Stomach (tissue), 8 donors: ENCODE measurements at regions not wholly inside any gene's neighbourhood (a gene's known extent, or its start where the extent isn't known, plus 50 kb on each side); places are given as distances from the start of the nearest gene placed in this dataset.
A peak's percentile ranks its signal among the peaks of the same experiment; 100 is the strongest.

Source experiments
- DNase-seq, 2 donors: peaks; one replicate each; pipeline versions ENCODE4 v3.0.0 to v3.0.0-alpha.2; 2013 to 2019
- H3K27ac ChIP-seq, 5 donors: fragments of 200-600 bp in 4 of 5; sonication (generic) in 4 of 5; one replicate each; pipeline ENCODE4 v1.5.1; 2013 to 2019; ENCODE audit warnings: mild to moderate bottlenecking in 1 of 5, moderate library complexity in 1 of 5
- H3K27me3 ChIP-seq, 3 donors: fragments of 200-600 bp; sonication (generic); one replicate each; pipeline ENCODE4 v1.5.1; 2017 to 2019; ENCODE audit warnings: mixed run types in 1 of 3
- H3K36me3 ChIP-seq, 4 donors: fragments of 200-600 bp; sonication (generic); 1 replicate in 3 of 4; 2 replicates in 1 of 4; pipeline ENCODE4 v1.5.1; 2016 to 2019
- H3K4me1 ChIP-seq, 4 donors: fragments of 200-600 bp; sonication (generic); one replicate each; pipeline ENCODE4 v1.5.1; 2016 to 2019
- H3K4me3 ChIP-seq, 4 donors: fragments of 200-600 bp; sonication (generic) in 3 of 4; one replicate each; pipeline ENCODE4 v1.5.1; 2016 to 2019; ENCODE audit warnings: mild to moderate bottlenecking in 1 of 4
- H3K9me3 ChIP-seq, 4 donors: fragments of 200-600 bp; sonication (generic); one replicate each; pipeline ENCODE4 v1.5.1; 2016 to 2019
- CTCF ChIP-seq, 7 experiments: fragments of 450-650 bp in 4 of 7; fragments of 200-600 bp in 3 of 7; sonication (generic) in 3 of 7; IDR thresholded peaks; one replicate each; pipeline ENCODE4 v1.5.1; 2016 to 2019; ENCODE audit warnings: antibody characterized with exemption in 7 of 7, control low read depth in 2 of 7, mild to moderate bottlenecking in 1 of 7
- EP300 ChIP-seq: sonication (generic); formaldehyde crosslinking; IDR thresholded peaks from one replicate; pipeline ENCODE4 v1.6.1; 2017; ENCODE audit warnings: antibody characterized with exemption
- POLR2A ChIP-seq, 4 donors: fragments of 450-650 bp; IDR thresholded peaks; one replicate each; pipeline ENCODE4 v1.6.1; 2016; ENCODE audit warnings: antibody characterized with exemption in 4 of 4, control low read depth in 2 of 4, mild to moderate bottlenecking in 1 of 4, moderate library complexity in 1 of 4
- POLR2AphosphoS5 ChIP-seq, 3 donors: sonication (generic); formaldehyde crosslinking; IDR thresholded peaks; one replicate each; pipeline ENCODE4 v1.6.1; 2016; ENCODE audit warnings: antibody characterized with exemption in 3 of 3
- WGBS, 5 donors: extraction: QIAGEN DNeasy Blood & Tissue Kit in 3 of 5; methylation state at CpG; one replicate each; pipeline versions ENCODE4 v1.1.5 to v1.1.7; 2013 to 2018; 5-methylcytosine and 5-hydroxymethylcytosine counted together
- intact Hi-C: fragments of 100-400 bp; cut with DNase I; formaldehyde crosslinking; loops from one replicate; pipeline ENCODE4 v1.15.1; 2023; ENCODE audit warnings: low total_unique reads
- donor health status: healthy with polysubstance abuse.
- donor health status: Bipolar disorder and iron deficiency.
- donor health status: healthy.

GRCh38 chr2:36032046-36032445 lies 323.5 kb upstream of the CRIM1 start:
- intact Hi-C loops = no loop called here
- 58 to 78% (median 67%) methylated on average over 3 of the region's 3 CpGs for WGBS, 5 donors
- no peak for TF ChIP-seq EP300
- no peak for TF ChIP-seq CTCF (IDR thresholded peaks at IDR 0.05)

GRCh38 chr2:36031471-36031870 lies 324.1 kb upstream of the CRIM1 start:
- H3K4me3 ChIP-seq = no peak overlapping the region
- TF ChIP-seq EP300 (no peak), CTCF (IDR thresholded peaks at IDR 0.05) (no peak), POLR2A (IDR thresholded peaks at IDR 0.05) (no peak)
- H3K9me3 ChIP-seq = no peaks in the 10 kb centered on the region
- H3K27ac ChIP-seq = no peak overlapping the region
- H3K4me1 ChIP-seq = no peaks in the 10 kb centered on the region
- H3K36me3 ChIP-seq = no peaks in the 10 kb centered on the region
- intact Hi-C loops = no loop called here
- H3K27me3 ChIP-seq = no peaks in the 10 kb centered on the region
- WGBS, 5 donors = 0 to 55% (median 0%) methylated on average over 1 of the region's 1 CpG
- DNase-seq = no peak

More at GRCh38 chr2:36032046-36032445, 323.5 kb upstream of the CRIM1 start:
- Histone ChIP-seq H3K27me3 (no peaks in the 10 kb centered on the region), H3K9me3 (no peaks in the 10 kb centered on the region), H3K27ac (no peak overlapping the region), H3K36me3 (no peaks in the 10 kb centered on the region), H3K4me3 (no peak overlapping the region), H3K4me1 (no peaks in the 10 kb centered on the region)
- DNase-seq = no peak

- Histone ChIP-seq H3K4me3 (no peak overlapping the region), H3K36me3 (no peaks in the 10 kb centered on the region), H3K27me3 (no peaks in the 10 kb centered on the region), H3K27ac (no peak overlapping the region), H3K9me3 (no peaks in the 10 kb centered on the region), H3K4me1 (no peaks in the 10 kb centered on the region)
- no peak for DNase-seq
- no peak for TF ChIP-seq CTCF (IDR thresholded peaks at IDR 0.05)
- WGBS, 5 donors = 54 to 67% (median 59%) methylated on average over 2 of the region's 2 CpGs
- intact Hi-C loops = no loop called here
Measured at GRCh38 chr2:36027616-36028015, 328.0 kb upstream of the CRIM1 start.

- Histone ChIP-seq H3K36me3 (no peaks in the 10 kb centered on the region), H3K4me1 (no peaks in the 10 kb centered on the region), H3K27me3 (no peaks in the 10 kb centered on the region), H3K9me3 (no peaks in the 10 kb centered on the region), H3K27ac (no peak overlapping the region), H3K4me3 (no peak overlapping the region)
- peak in 1 of 2 donors; percentile 6 for DNase-seq
- intact Hi-C loops = no loop called here
- WGBS, 5 donors = 38 to 63% (median 59%) methylated on average over 1 of the region's 1 CpG
- TF ChIP-seq POLR2A (IDR thresholded peaks at IDR 0.05) (no peak), EP300 (no peak), CTCF (IDR thresholded peaks at IDR 0.05) (no peak), POLR2AphosphoS5 (IDR thresholded peaks at IDR 0.05) (no peak)
Measured at GRCh38 chr2:36013064-36013463, 342.5 kb upstream of the CRIM1 start.

GRCh38 chr2:36006444-36006843 lies 349.1 kb upstream of the CRIM1 start:
- whole genome bisulfite sequencing, 5 donors = 79 to 93% (median 85%) methylated on average over 4 of the region's 4 CpGs
- intact Hi-C loops = no loop called here
- Histone ChIP-seq H3K27ac (no peak overlapping the region), H3K4me3 (no peak overlapping the region), H3K27me3 (no peaks in the 10 kb centered on the region), H3K36me3 (no peaks in the 10 kb centered on the region), H3K9me3 (no peaks in the 10 kb centered on the region), H3K4me1 (no peaks in the 10 kb centered on the region)
- no peak for DNase-seq
- no peak for TF ChIP-seq POLR2A (IDR thresholded peaks at IDR 0.05)
